ENCODE measurements at regions not wholly inside any gene's neighbourhood (a gene's known extent, or its start where the extent isn't known, plus 50 kb on each side); places are given as distances from the start of the nearest gene placed in this dataset.

- Histone ChIP-seq H3K9me3 (no peaks in the 10 kb centered on the region), H3K36me3 (no peaks in the 10 kb centered on the region), H3K4me3 (no peak overlapping the region), H3K4me1 (no peaks in the 10 kb centered on the region), H3K27ac (no peak overlapping the region), H3K27me3 (no peaks in the 10 kb centered on the region)
- no peak for DNase-seq (ENCODE audit: low spot score)
- TF ChIP-seq, protein P1, sequence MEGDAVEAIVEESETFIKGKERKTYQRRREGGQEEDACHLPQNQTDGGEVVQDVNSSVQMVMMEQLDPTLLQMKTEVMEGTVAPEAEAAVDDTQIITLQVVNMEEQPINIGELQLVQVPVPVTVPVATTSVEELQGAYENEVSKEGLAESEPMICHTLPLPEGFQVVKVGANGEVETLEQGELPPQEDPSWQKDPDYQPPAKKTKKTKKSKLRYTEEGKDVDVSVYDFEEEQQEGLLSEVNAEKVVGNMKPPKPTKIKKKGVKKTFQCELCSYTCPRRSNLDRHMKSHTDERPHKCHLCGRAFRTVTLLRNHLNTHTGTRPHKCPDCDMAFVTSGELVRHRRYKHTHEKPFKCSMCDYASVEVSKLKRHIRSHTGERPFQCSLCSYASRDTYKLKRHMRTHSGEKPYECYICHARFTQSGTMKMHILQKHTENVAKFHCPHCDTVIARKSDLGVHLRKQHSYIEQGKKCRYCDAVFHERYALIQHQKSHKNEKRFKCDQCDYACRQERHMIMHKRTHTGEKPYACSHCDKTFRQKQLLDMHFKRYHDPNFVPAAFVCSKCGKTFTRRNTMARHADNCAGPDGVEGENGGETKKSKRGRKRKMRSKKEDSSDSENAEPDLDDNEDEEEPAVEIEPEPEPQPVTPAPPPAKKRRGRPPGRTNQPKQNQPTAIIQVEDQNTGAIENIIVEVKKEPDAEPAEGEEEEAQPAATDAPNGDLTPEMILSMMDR (IDR thresholded peaks at IDR 0.05): no peak
These were observed 1398.8 kb downstream of the TBC1D22A start for GRCh38 chr22:48161298-48161697.

- H3K27ac ChIP-seq: no peak overlapping the region
- H3K4me3 ChIP-seq: no peak overlapping the region
- TF ChIP-seq, protein P1 (IDR thresholded peaks at IDR 0.05): no peak
- no peak for DNase-seq (ENCODE audit: low spot score)
- H3K36me3 ChIP-seq: no peaks in the 10 kb centered on the region
- H3K9me3 ChIP-seq: no peaks in the 10 kb centered on the region
- no peaks in the 10 kb centered on the region for H3K27me3 ChIP-seq
- no peaks in the 10 kb centered on the region for H3K4me1 ChIP-seq
These were observed 1395.2 kb downstream of the TBC1D22A start for GRCh38 chr22:48157676-48158075.

DNA sequence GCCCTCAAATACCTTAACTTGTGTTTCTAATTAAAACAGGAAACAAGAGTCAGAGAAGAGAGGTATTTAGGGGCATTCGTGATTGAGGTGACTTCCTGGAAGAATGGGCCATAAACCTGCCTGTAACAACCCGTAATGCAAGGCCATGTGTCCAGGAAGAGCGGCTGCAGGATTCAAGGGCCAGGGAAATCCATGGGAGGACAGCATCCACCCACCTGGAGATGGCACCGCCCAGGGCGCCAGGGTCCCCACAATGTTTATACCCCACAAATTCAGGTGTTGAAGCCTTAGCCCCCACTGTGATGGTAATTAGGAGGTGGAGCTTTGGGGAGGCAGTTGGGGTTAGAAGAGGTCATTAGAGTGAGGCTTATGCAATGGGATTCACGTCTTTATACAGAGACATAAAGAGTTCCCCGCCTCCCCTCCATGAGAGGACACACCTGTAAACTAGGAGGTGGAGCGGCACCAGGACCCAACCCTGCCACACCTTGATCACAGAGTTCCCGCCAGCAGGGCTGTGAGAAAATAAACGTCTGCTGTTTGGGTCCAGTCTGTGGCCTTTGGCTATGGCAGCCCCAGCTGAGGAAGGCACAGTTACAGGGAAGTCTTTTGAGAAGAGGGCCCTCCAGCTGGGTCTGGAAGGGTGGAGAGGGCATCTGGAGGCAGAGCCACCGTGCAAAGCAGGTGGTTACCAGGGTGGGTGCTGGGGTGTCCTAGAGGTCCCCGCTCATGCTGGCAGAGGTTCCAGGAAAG is 1394.3 kb downstream of the TBC1D22A start:
- Histone ChIP-seq H3K4me1 (no peaks in the 10 kb centered on the region), H3K27ac (no peak overlapping the region), H3K9me3 (no peaks in the 10 kb centered on the region), H3K4me3 (no peak overlapping the region), H3K36me3 (no peaks in the 10 kb centered on the region), H3K27me3 (no peaks in the 10 kb centered on the region)
- no peak for DNase-seq (ENCODE audit: low spot score)
- TF ChIP-seq, protein P1 (IDR thresholded peaks at IDR 0.05): no peak

- H3K4me3 ChIP-seq: no peak overlapping the region
- no peak for DNase-seq (ENCODE audit: low spot score)
These were observed 1393.0 kb downstream of the TBC1D22A start for GRCh38 chr22:48155446-48155845.

GRCh38 chr22:48154943-48155240 is 1392.4 kb downstream of the TBC1D22A start:
- TF ChIP-seq, protein P1 (IDR thresholded peaks at IDR 0.05): no peak
- no peak overlapping the region for H3K4me3 ChIP-seq
- no peaks in the 10 kb centered on the region for H3K4me1 ChIP-seq
- no peaks in the 10 kb centered on the region for H3K9me3 ChIP-seq
- no peaks in the 10 kb centered on the region for H3K36me3 ChIP-seq
- H3K27ac ChIP-seq: no peak overlapping the region
- DNase-seq (ENCODE audit: low spot score): no peak
- no peaks in the 10 kb centered on the region for H3K27me3 ChIP-seq

More at GRCh38 chr22:48155446-48155845, 1393.0 kb downstream of the TBC1D22A start:
- no peak overlapping the region for H3K27ac ChIP-seq
- H3K9me3 ChIP-seq: no peaks in the 10 kb centered on the region
- H3K4me1 ChIP-seq: no peaks in the 10 kb centered on the region
- H3K36me3 ChIP-seq: no peaks in the 10 kb centered on the region
- TF ChIP-seq, protein P1 (IDR thresholded peaks at IDR 0.05): no peak
- no peaks in the 10 kb centered on the region for H3K27me3 ChIP-seq

Data from right atrium auricular region (tissue), 2 donors.